ENCODE measurements at regions not wholly inside any gene's neighbourhood (a gene's known extent, or its start where the extent isn't known, plus 50 kb on each side); places are given as distances from the start of the nearest gene placed in this dataset.

DNA sequence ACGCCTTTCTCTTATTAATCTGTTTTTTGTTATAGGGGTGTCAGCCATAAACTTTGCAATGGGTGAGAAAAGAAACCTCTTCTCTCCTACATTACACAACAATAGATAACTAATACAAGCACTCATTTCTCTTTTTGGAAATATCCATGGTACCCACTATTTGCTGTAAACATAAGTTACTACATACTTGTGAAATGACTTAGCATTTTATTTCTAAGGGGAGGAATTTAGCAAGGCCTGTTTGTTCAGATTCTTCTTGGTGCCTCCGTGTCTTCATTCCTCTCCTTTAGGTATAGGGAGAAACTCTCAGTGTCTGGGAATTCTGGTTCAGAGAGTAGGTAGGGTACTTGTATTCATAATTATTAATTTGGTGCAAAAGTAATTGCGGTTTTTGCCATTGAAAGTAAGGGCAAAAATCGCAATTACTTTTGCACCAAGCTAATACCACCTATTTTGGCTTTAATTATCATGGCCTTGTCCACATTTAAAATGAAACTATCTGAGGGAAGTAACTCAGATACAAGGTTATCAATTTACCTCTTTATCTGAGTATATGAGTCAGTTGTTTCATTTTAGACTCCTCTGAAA lies 134.8 kb downstream of the MREG start:
- no peaks in the 10 kb centered on the region for H3K79me1 ChIP-seq (ENCODE audit: low read depth, low read length)
- no peaks in the 10 kb centered on the region for H4K20me1 ChIP-seq (replicated peaks in 1 of 2; ENCODE audit: control insufficient read depth in 1 of 2, insufficient read depth in 2 of 2, low read length in 2 of 2)
- H3K9ac ChIP-seq (replicated peaks in 1 of 4; ENCODE audit: extremely low read depth in 1 of 4, low read depth in 3 of 4, low read length in 3 of 4): no peak overlapping the region
- H3K36me3 ChIP-seq (ENCODE audit: control insufficient read depth in 2 of 4, insufficient read depth in 4 of 4, low read length in 3 of 4): no peaks in the 10 kb centered on the region
- CTCF ChIA-PET (ENCODE audit: partially characterized antibody): no interaction called here
- no peak overlapping the region for H2AK5ac ChIP-seq (ENCODE audit: low read depth, low read length)
- H4K5ac ChIP-seq (ENCODE audit: insufficient read length, low read depth, low read length): no peak overlapping the region
- no peak for FAIRE-seq
- no peak for DNase-seq (ENCODE audit: low read depth in 1 of 2, low spot score in 2 of 2)
- no peak overlapping the region for H3K18ac ChIP-seq (ENCODE audit: extremely low read depth, low read length)
- peaks cover 0 to 3% of the 10 kb centered on the region in 2 experiments; a peak in 2 of 4 replicates for H3K9me3 ChIP-seq (ENCODE audit: insufficient read depth in 2 of 2, low read depth in 1 of 2, low read length in 1 of 2)
- no peak overlapping the region for H3K14ac ChIP-seq (ENCODE audit: insufficient read length)
- no peak for TF ChIP-seq CHD1 (IDR thresholded peaks at IDR 0.05; ENCODE audit: low read depth, low read length)
- no peak for TF ChIP-seq ZNF274 (IDR thresholded peaks at IDR 0.05; ENCODE audit: borderline replicate concordance, extremely low read depth, low read length)
- no peak for TF ChIP-seq HDAC6 (IDR thresholded peaks at IDR 0.05; ENCODE audit: low read depth, low read length)
- TF ChIP-seq BCL11A (IDR thresholded peaks at IDR 0.05; ENCODE audit: low read depth in 2 of 2, low read length in 2 of 2): no peak
- TF ChIP-seq, protein P1, sequence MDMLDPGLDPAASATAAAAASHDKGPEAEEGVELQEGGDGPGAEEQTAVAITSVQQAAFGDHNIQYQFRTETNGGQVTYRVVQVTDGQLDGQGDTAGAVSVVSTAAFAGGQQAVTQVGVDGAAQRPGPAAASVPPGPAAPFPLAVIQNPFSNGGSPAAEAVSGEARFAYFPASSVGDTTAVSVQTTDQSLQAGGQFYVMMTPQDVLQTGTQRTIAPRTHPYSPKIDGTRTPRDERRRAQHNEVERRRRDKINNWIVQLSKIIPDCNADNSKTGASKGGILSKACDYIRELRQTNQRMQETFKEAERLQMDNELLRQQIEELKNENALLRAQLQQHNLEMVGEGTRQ (IDR thresholded peaks at IDR 0.05; ENCODE audit: low read length): no peak
- no peak for TF ChIP-seq TEAD4 (IDR thresholded peaks at IDR 0.05; ENCODE audit: low read depth, low read length)
- H3K4me1 ChIP-seq (replicated peaks in 1 of 4; ENCODE audit: control insufficient read depth in 3 of 4, insufficient read depth in 4 of 4, low read length in 3 of 4): no peaks in the 10 kb centered on the region
- no peak overlapping the region for H3K56ac ChIP-seq (replicated peaks; ENCODE audit: insufficient read length, low read depth, low read length)
- no peak overlapping the region for H3K23ac ChIP-seq (ENCODE audit: insufficient read length)
- H3K4ac ChIP-seq (replicated peaks; ENCODE audit: insufficient read length, low read depth, low read length): no peak overlapping the region
- H2BK12ac ChIP-seq (ENCODE audit: low read depth, low read length): no peak overlapping the region
- no peak overlapping the region for H2AFZ ChIP-seq (ENCODE audit: low read length)
- H3K4me3 ChIP-seq (ENCODE audit: extremely low read depth in 1 of 4, insufficient read depth in 2 of 4, low read depth in 3 of 4, low read length in 4 of 4): no peak overlapping the region
- H4K91ac ChIP-seq (replicated peaks; ENCODE audit: insufficient read length, low read length): no peak overlapping the region
- no peak overlapping the region for H3K4me2 ChIP-seq (ENCODE audit: insufficient read depth in 1 of 2, low read depth in 2 of 2, low read length in 2 of 2)
- H2BK5ac ChIP-seq (ENCODE audit: low read depth, low read length): no peak overlapping the region
- H3K23me2 ChIP-seq (ENCODE audit: low read depth, low read length): no peaks in the 10 kb centered on the region
- no peak overlapping the region for H2BK15ac ChIP-seq (ENCODE audit: low read length)
- no peak overlapping the region for H4K8ac ChIP-seq (ENCODE audit: extremely low read depth, insufficient read depth, low read length)
- WGBS, 2 experiments (ENCODE audit: extremely low coverage in 1 of 2, insufficient coverage in 1 of 2, insufficient read length in 1 of 2, insufficient replicate concordance in 2 of 2, low coverage in 1 of 2, low lambda C conversion rate in 2 of 2, missing lambda C conversion rate in 1 of 2): 91% methylated on average over 4 of the region's 4 CpGs; no CpG with 5 or more reads in 1 of the 2 experiments
- no peaks in the 10 kb centered on the region for H3K27me3 ChIP-seq (replicated peaks in 1 of 4; ENCODE audit: control insufficient read depth in 3 of 4, extremely low read depth in 1 of 4, insufficient read depth in 3 of 4, low read length in 3 of 4)
- no peak overlapping the region for H2BK20ac ChIP-seq (ENCODE audit: low read length)
- POLR2A ChIA-PET (ENCODE audit: partially characterized antibody): no interaction called here
- H2BK120ac ChIP-seq (replicated peaks; ENCODE audit: low read depth, low read length): no peak overlapping the region
- H3K27ac ChIP-seq (ENCODE audit: low read depth, low read length): no peak overlapping the region
- H3K79me2 ChIP-seq (ENCODE audit: control insufficient read depth in 1 of 2, insufficient read depth in 2 of 2, low read length in 2 of 2): no peaks in the 10 kb centered on the region

Measured in H1 (cell line).